SK-N-SH (cell line): ENCODE measurements at regions not wholly inside any gene's neighbourhood (a gene's known extent, or its start where the extent isn't known, plus 50 kb on each side); places are given as distances from the start of the nearest gene placed in this dataset.
A peak's percentile ranks its signal among the peaks of the same experiment; 100 is the strongest.

Experiments
- CTCF ChIA-PET: fragments of 300-600, 350-600 bp; formaldehyde crosslinking; extraction: SDS; loops from one replicate; lab custom pipeline; 2021; lab: Yijun Ruan, JAX
- POLR2A ChIA-PET: fragments of 350-600 bp; sonication (Branson Sonifier 250); formaldehyde crosslinking; extraction: SDS; loops from one replicate; lab custom pipeline; 2020; ENCODE audit warnings: antibody characterized with exemption, inconsistent platforms; lab: Yijun Ruan, JAX
- DNase-seq: peaks from one replicate; pipeline ENCODE4 v3.0.0; 2012
- H2AFZ ChIP-seq: fragments of 200-600 bp; sonication (generic); 2 replicates; pipeline ENCODE4 v1.8.1; 2016; ENCODE audit warnings: antibody characterized with exemption, mild to moderate bottlenecking, low read depth
- H3F3A ChIP-seq: fragments of 200-600 bp; sonication (generic); replicated peaks from 2 replicates; pipeline ENCODE3; 2016; ENCODE audit warnings: antibody characterized with exemption, mild to moderate bottlenecking; ENCODE audit not compliant: insufficient read depth
- H3K27ac ChIP-seq, 2 experiments: fragments of 200-500 bp in 1 of 2; fragments of 200-600 bp in 1 of 2; sonication (Bioruptor generic) in 1 of 2; sonication (generic), shearing (Covaris generic) in 1 of 2; 2 replicates each; pipeline versions ENCODE4 v1.5.1 to v1.6.1; 2014 to 2016; ENCODE audit warnings: low read depth in 2 of 2, inconsistent platforms in 1 of 2, low read length in 1 of 2, mild to moderate bottlenecking in 1 of 2, mixed read lengths in 1 of 2
- H3K27me3 ChIP-seq: fragments of 200-600 bp; sonication (generic), shearing (Covaris generic); 2 replicates; pipeline ENCODE4 v1.6.1; 2016; ENCODE audit warnings: mixed run types; ENCODE audit not compliant: insufficient read depth
- H3K36me3 ChIP-seq, 2 experiments: fragments of 200-500 bp in 1 of 2; fragments of 200-600 bp in 1 of 2; sonication (Bioruptor generic) in 1 of 2; sonication (generic) in 1 of 2; replicated peaks in 1 of 2; 2 replicates each; pipeline versions ENCODE3 to v1.5.1; 2014 to 2016; ENCODE audit warnings: low read length in 1 of 2, mild to moderate bottlenecking in 1 of 2; ENCODE audit not compliant: insufficient read depth in 2 of 2, control insufficient read depth in 1 of 2
- H3K4me1 ChIP-seq, 2 experiments: fragments of 200-500 bp in 1 of 2; fragments of 200-600 bp in 1 of 2; sonication (Bioruptor generic) in 1 of 2; sonication (generic), shearing (Covaris generic) in 1 of 2; 2 replicates each; pipeline versions ENCODE4 v1.5.1 to v1.6.1; 2014 to 2016; ENCODE audit warnings: low read depth in 1 of 2, low read length in 1 of 2, mixed run types in 1 of 2; ENCODE audit not compliant: insufficient read depth in 2 of 2, control insufficient read depth in 1 of 2
- H3K4me2 ChIP-seq: fragments of 200-600 bp; sonication (generic), shearing (Covaris generic); 2 replicates; pipeline ENCODE4 v1.6.1; 2017; ENCODE audit warnings: mixed run types
- H3K4me3 ChIP-seq, 2 experiments: fragments of 200-500 bp in 1 of 2; fragments of 200-600 bp in 1 of 2; sonication (Bioruptor generic) in 1 of 2; sonication (generic), shearing (Covaris generic) in 1 of 2; 2 replicates each; pipeline versions ENCODE4 v1.5.1 to v1.8.1; 2014 to 2016; ENCODE audit warnings: low read depth in 2 of 2, inconsistent platforms in 1 of 2, low read length in 1 of 2, mild to moderate bottlenecking in 1 of 2, mixed read lengths in 1 of 2, moderate library complexity in 1 of 2
- H3K79me2 ChIP-seq: fragments of 200-600 bp; sonication (generic); 2 replicates; pipeline ENCODE4 v1.8.1; 2017; ENCODE audit warnings: mild to moderate bottlenecking; ENCODE audit not compliant: insufficient read depth
- H3K9ac ChIP-seq: fragments of 200-600 bp; sonication (generic); 2 replicates; pipeline ENCODE4 v1.6.1; 2017; ENCODE audit warnings: mixed run types
- H3K9me2 ChIP-seq: fragments of 200-600 bp; sonication (generic); 2 replicates; pipeline ENCODE4 v1.6.1; 2017; ENCODE audit warnings: mixed run types
- H3K9me3 ChIP-seq: fragments of 200-600 bp; sonication (generic); 2 replicates; pipeline ENCODE4 v1.6.1; 2017; ENCODE audit warnings: mixed run types, mild to moderate bottlenecking, moderate library complexity
- H4K20me1 ChIP-seq: fragments of 200-600 bp; sonication (generic); 2 replicates; pipeline ENCODE4 v1.6.1; 2017; ENCODE audit warnings: mild to moderate bottlenecking, mixed run types; ENCODE audit not compliant: insufficient read depth
- CHD2 ChIP-seq: fragments of 150-350 bp; IDR thresholded peaks from 2 replicates; pipeline ENCODE4 v1.6.1; 2018; ENCODE audit warnings: low read length; ENCODE audit not compliant: partially characterized antibody
- ELF1 ChIP-seq: IDR thresholded peaks from 2 replicates; pipeline ENCODE4 v1.4.0; 2012
- FOXJ3 ChIP-seq: sonication (generic); formaldehyde crosslinking; IDR thresholded peaks from 2 replicates; pipeline ENCODE4 v1.5.1; 2020; ENCODE audit warnings: mild to moderate bottlenecking, missing genetic modification reagents
- GABPA ChIP-seq: IDR thresholded peaks from 2 replicates; pipeline ENCODE4 v1.4.0; 2012; ENCODE audit warnings: low read depth, mild to moderate bottlenecking
- MEF2A ChIP-seq: IDR thresholded peaks from 2 replicates; pipeline ENCODE4 v1.4.0; 2012; ENCODE audit warnings: low read depth, borderline replicate concordance
- MXI1 ChIP-seq: IDR thresholded peaks from 2 replicates; pipeline ENCODE4 v1.6.1; 2012; ENCODE audit warnings: mild to moderate bottlenecking, low read depth, low read length, improper control_type of control experiment
- NRF1 ChIP-seq: IDR thresholded peaks from 2 replicates; pipeline ENCODE4 v1.6.1; 2012; ENCODE audit warnings: low read depth, mild to moderate bottlenecking, low read length
- POLR2AphosphoS5 ChIP-seq: IDR thresholded peaks from 2 replicates; pipeline ENCODE4 v1.6.1; 2012; ENCODE audit warnings: low read depth, low read length
- RAD21 ChIP-seq: IDR thresholded peaks from 2 replicates; pipeline ENCODE4 v1.6.1; 2012; ENCODE audit warnings: mild to moderate bottlenecking, low read length
- RCOR1 ChIP-seq: fragments of 150-350 bp; IDR thresholded peaks from 2 replicates; pipeline ENCODE4 v1.6.1; 2017; ENCODE audit warnings: antibody characterized with exemption, low read length
- SIN3A ChIP-seq: IDR thresholded peaks from 2 replicates; pipeline ENCODE4 v1.6.1; 2012; ENCODE audit warnings: low read depth, mild to moderate bottlenecking, low read length, moderate library complexity, borderline replicate concordance
- SMC3 ChIP-seq: IDR thresholded peaks from 2 replicates; pipeline ENCODE4 v1.6.1; 2012; ENCODE audit warnings: low read depth, low read length, improper control_type of control experiment
- TAF1 ChIP-seq: IDR thresholded peaks from 2 replicates; pipeline ENCODE4 v1.6.1; 2012; ENCODE audit warnings: low read depth, mild to moderate bottlenecking, low read length, moderate library complexity, borderline replicate concordance
- WGBS: methylation state at CpG from one replicate; pipeline ENCODE4 v1.1.6; 2017; ENCODE audit warnings: low lambda C conversion rate; 5-methylcytosine and 5-hydroxymethylcytosine counted together
- TF ChIP-seq, protein P1 (sequence below): fragments of 150-350 bp; IDR thresholded peaks from 2 replicates; pipeline ENCODE4 v1.6.1; 2016; ENCODE audit warnings: mild to moderate bottlenecking, low read depth, low read length
- TF ChIP-seq, protein P2 (sequence below): IDR thresholded peaks from 2 replicates; pipeline ENCODE4 v1.4.0; 2012; ENCODE audit warnings: low read depth
- TF ChIP-seq, protein P3 (sequence below): fragments of 150-350 bp; IDR thresholded peaks from 2 replicates; pipeline ENCODE4 v1.6.1; 2017; ENCODE audit warnings: antibody characterized with exemption, low read length, low read depth, borderline replicate concordance
- TF ChIP-seq, protein P4 (sequence below): IDR thresholded peaks from 2 replicates; pipeline ENCODE4 v1.6.1; 2012; ENCODE audit warnings: mild to moderate bottlenecking, low read depth, low read length, moderate library complexity

DNA sequence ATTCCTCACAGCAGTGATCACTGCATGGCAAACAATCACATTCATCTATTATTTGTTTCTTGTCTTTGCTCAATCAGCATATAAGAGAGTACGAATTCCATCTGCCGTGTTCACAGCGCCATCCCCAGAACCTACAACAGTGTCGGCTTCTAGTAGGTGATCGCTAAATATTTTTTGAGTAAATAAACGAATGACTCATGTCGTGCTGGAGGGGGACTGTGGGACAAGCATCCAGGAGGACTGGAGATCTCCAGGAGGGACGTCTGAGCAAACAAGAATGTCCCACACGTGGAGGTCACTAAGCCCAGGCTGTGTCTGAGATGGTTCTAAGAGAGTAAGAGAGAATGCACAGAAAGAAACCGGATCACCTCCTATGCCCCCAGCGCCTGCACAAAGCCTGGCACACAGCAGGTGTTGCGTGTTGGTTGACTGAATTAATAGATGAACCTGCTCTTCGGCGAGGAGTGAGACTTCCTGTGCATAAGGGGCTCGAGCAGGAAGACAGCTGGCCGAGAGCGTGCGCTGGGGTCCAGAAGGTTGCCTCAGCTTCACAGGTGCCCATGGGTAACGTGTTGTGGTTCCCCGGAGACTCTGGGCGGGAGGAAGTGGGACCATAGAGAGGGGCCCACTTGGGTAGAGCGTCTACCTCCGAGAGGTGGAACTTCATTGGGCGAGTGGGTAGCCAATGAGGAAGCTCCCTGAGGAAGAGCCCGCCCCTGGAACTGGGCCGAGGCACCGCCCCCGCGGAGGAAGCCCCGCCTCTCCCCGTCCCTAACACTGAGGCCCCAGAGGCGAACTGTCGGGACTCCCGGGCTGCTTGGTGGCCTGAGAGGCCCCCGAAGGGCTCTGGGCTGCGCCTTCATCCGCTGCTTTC is 193.0 kb downstream of the MELK start:
- peaks cover 23% of the 10 kb centered on the region; the same call in 1 of the 2 replicates for H3K27me3 ChIP-seq
- no peaks in the 10 kb centered on the region for H3K9me3 ChIP-seq
- peak overlapping the region; percentile 98 for H2AFZ ChIP-seq
- H3F3A ChIP-seq, result no peaks in the 10 kb centered on the region
- H3K9me2 ChIP-seq, result no peaks in the 10 kb centered on the region
- ChIA-PET CTCF (no interaction called here), POLR2A (interaction anchor here (0.5 to 1.2 kb wide), 5 partner anchors 9 to 534 kb away, joined by 3 to 5 read pairs (median 3); partner anchors contain the start of gene RNF38)
- peak overlapping the region in 1 of 2 experiments; percentile 71; a peak in 2 of 4 replicates for H3K27ac ChIP-seq
- peak overlapping the region; percentile 90 for H3K4me2 ChIP-seq
- H3K79me2 ChIP-seq, result no peaks in the 10 kb centered on the region
- DNase-seq, result peak; percentile 97
- peak overlapping the region; percentile 52; the same call in 1 of the 2 replicates for H3K9ac ChIP-seq
- no peaks in the 10 kb centered on the region for H3K36me3 ChIP-seq
- H3K4me3 ChIP-seq, result peak overlapping the region; percentile 58 to 65
- peaks cover 0 to 6% of the 10 kb centered on the region in 2 experiments; a peak in 1 of 4 replicates for H3K4me1 ChIP-seq
- H4K20me1 ChIP-seq, result no peaks in the 10 kb centered on the region
- WGBS, result under 1% methylated on average over 24 of the region's 37 CpGs
- TF ChIP-seq GABPA, result 0 out of 2 replicates have a peak, but pooled peaks have one; percentile 38
- TF ChIP-seq SIN3A, result no peak
- no peak for TF ChIP-seq FOXJ3 (CRISPR knock-in tag)
- TF ChIP-seq SMC3, result no peak
- TF ChIP-seq, protein P1, sequence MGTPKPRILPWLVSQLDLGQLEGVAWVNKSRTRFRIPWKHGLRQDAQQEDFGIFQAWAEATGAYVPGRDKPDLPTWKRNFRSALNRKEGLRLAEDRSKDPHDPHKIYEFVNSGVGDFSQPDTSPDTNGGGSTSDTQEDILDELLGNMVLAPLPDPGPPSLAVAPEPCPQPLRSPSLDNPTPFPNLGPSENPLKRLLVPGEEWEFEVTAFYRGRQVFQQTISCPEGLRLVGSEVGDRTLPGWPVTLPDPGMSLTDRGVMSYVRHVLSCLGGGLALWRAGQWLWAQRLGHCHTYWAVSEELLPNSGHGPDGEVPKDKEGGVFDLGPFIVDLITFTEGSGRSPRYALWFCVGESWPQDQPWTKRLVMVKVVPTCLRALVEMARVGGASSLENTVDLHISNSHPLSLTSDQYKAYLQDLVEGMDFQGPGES, result no peak
- TF ChIP-seq, protein P2, sequence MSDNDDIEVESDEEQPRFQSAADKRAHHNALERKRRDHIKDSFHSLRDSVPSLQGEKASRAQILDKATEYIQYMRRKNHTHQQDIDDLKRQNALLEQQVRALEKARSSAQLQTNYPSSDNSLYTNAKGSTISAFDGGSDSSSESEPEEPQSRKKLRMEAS, result peak; percentile 89
- no peak for TF ChIP-seq MEF2A
- TF ChIP-seq, protein P3, sequence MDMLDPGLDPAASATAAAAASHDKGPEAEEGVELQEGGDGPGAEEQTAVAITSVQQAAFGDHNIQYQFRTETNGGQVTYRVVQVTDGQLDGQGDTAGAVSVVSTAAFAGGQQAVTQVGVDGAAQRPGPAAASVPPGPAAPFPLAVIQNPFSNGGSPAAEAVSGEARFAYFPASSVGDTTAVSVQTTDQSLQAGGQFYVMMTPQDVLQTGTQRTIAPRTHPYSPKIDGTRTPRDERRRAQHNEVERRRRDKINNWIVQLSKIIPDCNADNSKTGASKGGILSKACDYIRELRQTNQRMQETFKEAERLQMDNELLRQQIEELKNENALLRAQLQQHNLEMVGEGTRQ, result no peak
- TF ChIP-seq POLR2AphosphoS5, result peak; percentile 81
- TF ChIP-seq TAF1, result peak; percentile 64; the same call in 1 of the 2 replicates
- TF ChIP-seq, protein P4, sequence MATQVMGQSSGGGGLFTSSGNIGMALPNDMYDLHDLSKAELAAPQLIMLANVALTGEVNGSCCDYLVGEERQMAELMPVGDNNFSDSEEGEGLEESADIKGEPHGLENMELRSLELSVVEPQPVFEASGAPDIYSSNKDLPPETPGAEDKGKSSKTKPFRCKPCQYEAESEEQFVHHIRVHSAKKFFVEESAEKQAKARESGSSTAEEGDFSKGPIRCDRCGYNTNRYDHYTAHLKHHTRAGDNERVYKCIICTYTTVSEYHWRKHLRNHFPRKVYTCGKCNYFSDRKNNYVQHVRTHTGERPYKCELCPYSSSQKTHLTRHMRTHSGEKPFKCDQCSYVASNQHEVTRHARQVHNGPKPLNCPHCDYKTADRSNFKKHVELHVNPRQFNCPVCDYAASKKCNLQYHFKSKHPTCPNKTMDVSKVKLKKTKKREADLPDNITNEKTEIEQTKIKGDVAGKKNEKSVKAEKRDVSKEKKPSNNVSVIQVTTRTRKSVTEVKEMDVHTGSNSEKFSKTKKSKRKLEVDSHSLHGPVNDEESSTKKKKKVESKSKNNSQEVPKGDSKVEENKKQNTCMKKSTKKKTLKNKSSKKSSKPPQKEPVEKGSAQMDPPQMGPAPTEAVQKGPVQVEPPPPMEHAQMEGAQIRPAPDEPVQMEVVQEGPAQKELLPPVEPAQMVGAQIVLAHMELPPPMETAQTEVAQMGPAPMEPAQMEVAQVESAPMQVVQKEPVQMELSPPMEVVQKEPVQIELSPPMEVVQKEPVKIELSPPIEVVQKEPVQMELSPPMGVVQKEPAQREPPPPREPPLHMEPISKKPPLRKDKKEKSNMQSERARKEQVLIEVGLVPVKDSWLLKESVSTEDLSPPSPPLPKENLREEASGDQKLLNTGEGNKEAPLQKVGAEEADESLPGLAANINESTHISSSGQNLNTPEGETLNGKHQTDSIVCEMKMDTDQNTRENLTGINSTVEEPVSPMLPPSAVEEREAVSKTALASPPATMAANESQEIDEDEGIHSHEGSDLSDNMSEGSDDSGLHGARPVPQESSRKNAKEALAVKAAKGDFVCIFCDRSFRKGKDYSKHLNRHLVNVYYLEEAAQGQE, result 0 out of 2 replicates have a peak, but pooled peaks have one; percentile 10
- TF ChIP-seq MXI1, result peak; percentile 62; the same call in 1 of the 2 replicates
- TF ChIP-seq RCOR1, result no peak
- peak; percentile 79 for TF ChIP-seq CHD2
- no peak for TF ChIP-seq RAD21
- TF ChIP-seq NRF1, result no peak
- no peak for TF ChIP-seq ELF1
